BLaER1 treated with 17β-estradiol and CSF1 and Interleukin-3, amounts not matched to agents 10 nM and 100 nM (cell line): ENCODE measurements at regions not wholly inside any gene's neighbourhood (a gene's known extent, or its start where the extent isn't known, plus 50 kb on each side); places are given as distances from the start of the nearest gene placed in this dataset.
A peak's percentile ranks its signal among the peaks of the same experiment; 100 is the strongest.

Experiments used
- H3K27ac ChIP-seq, 11 experiments: shearing (Covaris generic); formaldehyde crosslinking; 2 replicates each; pipeline ENCODE4 v1.8.1; 2022
- H3K27me3 ChIP-seq, 11 experiments: shearing (Covaris generic); formaldehyde crosslinking; 2 replicates each; pipeline ENCODE4 v1.8.1; 2022
- H3K36me3 ChIP-seq, 11 experiments: shearing (Covaris generic); formaldehyde crosslinking; 2 replicates each; pipeline ENCODE4 v1.8.1; 2022
- H3K4me1 ChIP-seq, 10 experiments: shearing (Covaris generic); formaldehyde crosslinking; 2 replicates each; pipeline ENCODE4 v1.8.1; 2022
- H3K4me2 ChIP-seq, 11 experiments: shearing (Covaris generic); formaldehyde crosslinking; 2 replicates each; pipeline ENCODE4 v1.8.1; 2022
- H3K4me3 ChIP-seq, 10 experiments: shearing (Covaris generic); formaldehyde crosslinking; 2 replicates each; pipeline ENCODE4 v1.8.1; 2022
- H3K9ac ChIP-seq, 11 experiments: shearing (Covaris generic); formaldehyde crosslinking; 2 replicates each; pipeline ENCODE4 v1.8.1; 2022
- H3K9me3 ChIP-seq, 11 experiments: shearing (Covaris generic); formaldehyde crosslinking; replicated peaks in 1 of 11; 2 replicates each; pipeline ENCODE4 v1.8.1; 2022
- H4K20me1 ChIP-seq, 11 experiments: shearing (Covaris generic); formaldehyde crosslinking; 2 replicates each; pipeline ENCODE4 v1.8.1; 2022
- Cebpa-rat ChIP-seq, 11 experiments: shearing (Covaris generic); IDR thresholded peaks; 2 replicates each; pipeline ENCODE4 v1.8.1; 2022

DNA sequence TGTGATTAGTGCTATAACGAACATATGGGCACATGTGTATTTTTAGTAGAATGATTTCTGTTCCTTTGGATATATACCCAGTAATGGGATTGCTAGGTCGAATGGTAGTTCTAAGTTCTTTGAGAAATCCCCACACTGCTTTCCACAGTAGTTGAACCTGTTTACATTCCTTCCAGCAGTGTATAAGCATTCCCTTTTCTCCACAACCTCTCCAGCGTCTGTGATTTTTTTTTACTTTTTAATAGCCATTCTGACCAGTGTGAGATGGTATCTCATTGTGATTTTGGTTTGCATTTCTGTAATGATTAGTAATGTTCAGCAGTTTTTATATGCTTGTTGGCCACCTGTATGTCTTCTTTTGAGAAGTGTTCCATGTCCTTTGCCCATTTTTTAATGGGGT, 81.8 kb upstream of the SLC44A3 start:
- Histone ChIP-seq H3K4me1 (peaks cover 29 to 82% (median 53%) of the 10 kb centered on the region in 10 experiments), H3K4me2 (no peak overlapping the region)
- no peak for TF ChIP-seq Cebpa-rat (IDR thresholded peaks at IDR 0.05)

DNA sequence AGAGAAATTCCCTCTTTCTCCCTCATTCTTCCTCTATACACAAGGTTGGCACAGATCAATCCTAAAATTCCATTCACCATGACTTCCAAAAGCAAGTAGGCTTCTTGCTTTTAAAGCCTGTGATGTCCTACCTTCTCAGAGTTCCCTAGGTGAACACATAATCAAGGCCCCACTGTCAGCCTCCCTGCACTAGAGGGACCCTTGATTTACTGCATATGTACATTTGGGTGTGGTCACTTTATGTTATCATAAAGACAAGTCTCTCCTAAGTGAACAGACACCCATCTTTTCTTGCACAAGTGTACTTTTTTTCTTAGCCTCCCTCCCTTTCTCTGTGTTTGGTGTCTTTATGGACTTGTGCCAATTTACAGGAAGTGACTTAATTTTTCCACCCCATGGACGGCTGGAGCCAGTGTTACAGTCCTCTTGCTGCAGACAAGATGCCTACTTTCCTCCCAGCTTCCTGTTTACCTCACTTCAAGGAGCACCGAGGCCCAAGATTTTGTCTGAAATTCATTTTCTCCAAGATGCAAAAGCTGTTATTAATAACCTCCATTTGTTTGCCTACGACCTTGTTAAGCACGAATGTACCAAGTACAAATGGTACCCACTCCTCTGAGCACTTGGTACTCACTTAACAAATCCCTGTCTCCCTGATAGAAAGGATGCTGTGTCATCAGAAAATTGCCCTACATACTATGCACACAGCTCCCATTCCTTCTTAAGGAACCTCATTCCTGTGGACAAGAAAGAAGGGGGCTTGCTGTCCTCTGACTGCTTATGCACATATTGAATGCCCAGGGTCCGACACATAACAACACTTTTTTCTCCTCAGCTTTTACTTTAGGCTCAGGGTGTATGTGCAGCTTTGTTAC, 82.8 kb upstream of the SLC44A3 start:
- Histone ChIP-seq H3K36me3 (no peaks in the 10 kb centered on the region), H3K9me3 (no peaks in the 10 kb centered on the region), H3K4me1 (peaks cover 29 to 73% (median 51%) of the 10 kb centered on the region in 10 experiments), H3K4me2 (peak overlapping the region; percentile 23 to 76 (median 61)), H4K20me1 (no peaks in the 10 kb centered on the region), H3K4me3 (no peak overlapping the region), H3K27me3 (no peaks in the 10 kb centered on the region), H3K27ac (peak overlapping the region in 4 of 11 experiments; percentile 16 to 27 (median 20); a peak in 5 of 22 replicates), H3K9ac (no peak overlapping the region)
- no peak; a peak in 1 of 22 replicates for TF ChIP-seq Cebpa-rat (IDR thresholded peaks at IDR 0.05)

More for the DNA sequence above, 81.8 kb upstream of the SLC44A3 start:
- Histone ChIP-seq H3K27ac (no peak overlapping the region), H4K20me1 (no peaks in the 10 kb centered on the region), H3K9me3 (no peaks in the 10 kb centered on the region), H3K4me3 (no peak overlapping the region), H3K36me3 (no peaks in the 10 kb centered on the region), H3K27me3 (no peaks in the 10 kb centered on the region), H3K9ac (no peak overlapping the region)

DNA sequence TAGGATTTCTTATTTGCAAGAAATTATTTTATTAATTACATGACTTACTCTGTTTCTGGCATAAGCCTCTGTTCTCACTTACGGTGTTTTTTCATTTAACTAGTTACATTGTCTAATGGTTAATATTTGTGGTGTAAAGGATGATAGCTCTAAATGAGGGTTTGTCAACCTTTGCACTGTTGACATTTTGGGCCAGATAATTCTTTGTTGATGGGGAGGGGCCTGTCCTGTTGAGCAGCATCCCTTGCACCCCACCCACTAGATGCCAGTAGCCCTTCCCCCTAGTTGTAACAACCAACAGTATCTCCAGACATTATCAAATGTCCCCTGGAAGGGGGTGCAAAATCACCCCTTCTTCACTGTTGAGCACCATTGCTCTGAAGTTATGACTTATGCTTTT, 83.6 kb upstream of the SLC44A3 start:
- Histone ChIP-seq H3K4me3 (no peak overlapping the region), H3K36me3 (no peaks in the 10 kb centered on the region), H4K20me1 (no peaks in the 10 kb centered on the region), H3K27me3 (no peaks in the 10 kb centered on the region), H3K9ac (no peak overlapping the region), H3K4me1 (peaks cover 28 to 65% (median 42%) of the 10 kb centered on the region in 10 experiments), H3K9me3 (no peaks in the 10 kb centered on the region), H3K4me2 (peak overlapping the region in 10 of 11 experiments; percentile 23 to 76 (median 62); a peak in 16 of 22 replicates), H3K27ac (peak overlapping the region in 4 of 11 experiments; percentile 16 to 27 (median 20); a peak in 3 of 22 replicates)
- no peak for TF ChIP-seq Cebpa-rat (IDR thresholded peaks at IDR 0.05)

- no peak for TF ChIP-seq Cebpa-rat (IDR thresholded peaks at IDR 0.05)
- Histone ChIP-seq H3K9me3 (no peaks in the 10 kb centered on the region), H3K27me3 (no peaks in the 10 kb centered on the region), H3K4me2 (peak overlapping the region; percentile 58 to 84 (median 74); a peak in 21 of 22 replicates), H4K20me1 (no peaks in the 10 kb centered on the region), H3K4me1 (peaks cover 26 to 60% (median 39%) of the 10 kb centered on the region in 10 experiments), H3K36me3 (no peaks in the 10 kb centered on the region), H3K27ac (peak overlapping the region in 9 of 11 experiments; percentile 38 to 80 (median 74); a peak in 17 of 22 replicates), H3K4me3 (0 out of 20 replicates have a peak overlapping the region, but pooled peaks of 1 of the 10 experiments have one; percentile 16), H3K9ac (peak overlapping the region in 4 of 11 experiments; percentile 28 to 61 (median 50); a peak in 6 of 22 replicates)
Measured at GRCh38 chr1:94736073-94736472, 84.1 kb upstream of the SLC44A3 start.

GRCh38 chr1:94734963-94735901, 84.9 kb upstream of the SLC44A3 start:
- Histone ChIP-seq H3K27me3 (no peaks in the 10 kb centered on the region), H3K9me3 (peaks cover 0 to 5% (median 0%) of the 10 kb centered on the region in 11 experiments; a peak in 1 of 22 replicates), H3K9ac (peak overlapping the region in 8 of 11 experiments; percentile 28 to 61 (median 47); a peak in 14 of 22 replicates), H4K20me1 (no peaks in the 10 kb centered on the region), H3K36me3 (no peaks in the 10 kb centered on the region), H3K4me2 (peak overlapping the region; percentile 58 to 84 (median 74)), H3K4me3 (peak overlapping the region in 3 of 10 experiments; percentile 9 to 16 (median 12); a peak in 3 of 20 replicates), H3K27ac (peak overlapping the region; percentile 27 to 80 (median 72); a peak in 19 of 22 replicates), H3K4me1 (peaks cover 26 to 53% (median 39%) of the 10 kb centered on the region in 10 experiments)
- no peak for TF ChIP-seq Cebpa-rat (IDR thresholded peaks at IDR 0.05)

- H3K27ac ChIP-seq: no peak overlapping the region
- no peak overlapping the region for H3K4me2 ChIP-seq
- no peaks in the 10 kb centered on the region for H3K27me3 ChIP-seq
- TF ChIP-seq Cebpa-rat (IDR thresholded peaks at IDR 0.05): no peak
- no peaks in the 10 kb centered on the region for H3K36me3 ChIP-seq
- H3K9me3 ChIP-seq: peaks cover 0 to 6% (median 0%) of the 10 kb centered on the region in 11 experiments; a peak in 2 of 22 replicates
- H3K9ac ChIP-seq: no peak overlapping the region
- H3K4me1 ChIP-seq: peaks cover 17 to 24% (median 21%) of the 10 kb centered on the region in 10 experiments
- H3K4me3 ChIP-seq: no peak overlapping the region
- no peaks in the 10 kb centered on the region for H4K20me1 ChIP-seq
Measured at GRCh38 chr1:94731891-94732290, 88.3 kb upstream of the SLC44A3 start.

DNA sequence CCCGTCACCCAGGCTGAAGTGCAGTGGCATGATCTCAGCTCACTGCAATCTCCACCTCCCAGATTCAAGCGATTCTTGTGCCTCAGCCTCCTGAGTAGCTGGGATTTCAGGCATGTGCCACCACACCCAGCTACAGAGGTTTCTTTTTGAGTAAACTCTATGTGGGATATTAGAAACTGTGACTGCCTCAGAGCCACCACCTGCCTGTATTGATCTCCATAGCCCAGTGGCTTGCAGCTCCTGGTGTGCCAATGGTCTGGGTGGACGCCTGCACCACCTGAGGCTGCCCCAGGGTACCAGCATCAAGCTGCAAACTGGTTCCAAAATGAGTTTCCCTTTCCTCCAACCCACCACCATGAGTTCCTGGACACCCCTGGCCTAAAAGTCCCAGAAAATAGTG, 89.7 kb upstream of the SLC44A3 start:
- Histone ChIP-seq H3K27ac (no peak overlapping the region), H3K27me3 (no peaks in the 10 kb centered on the region), H3K4me2 (no peak overlapping the region), H3K9me3 (peaks cover 0 to 6% (median 0%) of the 10 kb centered on the region in 11 experiments; a peak in 2 of 22 replicates), H3K36me3 (no peaks in the 10 kb centered on the region), H3K9ac (no peak overlapping the region), H3K4me1 (peaks cover 7 to 10% (median 8%) of the 10 kb centered on the region in 10 experiments), H3K4me3 (no peak overlapping the region), H4K20me1 (no peaks in the 10 kb centered on the region)
- TF ChIP-seq Cebpa-rat (IDR thresholded peaks at IDR 0.05): no peak

- Histone ChIP-seq H3K4me3 (no peak overlapping the region), H3K27ac (no peak overlapping the region), H3K9me3 (peaks cover 0 to 6% (median 0%) of the 10 kb centered on the region in 11 experiments; a peak in 2 of 22 replicates), H3K4me2 (no peak overlapping the region), H3K9ac (no peak overlapping the region), H3K4me1 (peaks cover 0 to 5% (median 0%) of the 10 kb centered on the region in 10 experiments; a peak in 1 of 20 replicates), H3K27me3 (no peaks in the 10 kb centered on the region), H4K20me1 (no peaks in the 10 kb centered on the region), H3K36me3 (no peaks in the 10 kb centered on the region)
- TF ChIP-seq Cebpa-rat (IDR thresholded peaks at IDR 0.05): no peak
Measured at GRCh38 chr1:94729267-94729666, 90.9 kb upstream of the SLC44A3 start.
